ENCODE measurements at regions not wholly inside any gene's neighbourhood (a gene's known extent, or its start where the extent isn't known, plus 50 kb on each side); places are given as distances from the start of the nearest gene placed in this dataset.

DNA sequence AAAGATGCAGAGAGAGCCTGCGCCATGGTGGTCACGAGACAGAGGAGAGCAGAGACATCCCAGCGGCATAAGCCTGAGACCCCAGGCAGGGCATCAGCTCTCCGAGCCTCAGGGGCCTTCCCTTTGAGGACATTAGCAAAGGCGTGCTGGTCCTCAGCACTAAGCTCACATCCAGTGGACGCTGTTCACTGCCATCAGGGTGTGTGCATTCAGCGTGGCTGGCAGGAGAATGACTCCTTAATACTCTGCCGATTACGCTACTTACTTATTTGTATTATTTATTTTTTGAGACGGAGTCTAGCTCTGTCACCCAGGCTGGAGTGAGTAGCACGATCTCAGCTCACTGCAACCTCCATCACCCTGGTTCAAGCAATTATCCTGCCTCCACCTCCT lies 290.2 kb downstream of the KLF6 start:
- no peak overlapping the region for H3K4me3 ChIP-seq (replicated peaks; ENCODE audit: insufficient read depth, low read length)
- TF ChIP-seq GABPA (IDR thresholded peaks at IDR 0.05; ENCODE audit: low read depth) (no peak), POLR2AphosphoS5 (IDR thresholded peaks at IDR 0.05; ENCODE audit: low read depth) (no peak), SPI1 (IDR thresholded peaks at IDR 0.05; ENCODE audit: borderline replicate concordance, low read depth) (no peak)
- TF ChIP-seq, protein P1, sequence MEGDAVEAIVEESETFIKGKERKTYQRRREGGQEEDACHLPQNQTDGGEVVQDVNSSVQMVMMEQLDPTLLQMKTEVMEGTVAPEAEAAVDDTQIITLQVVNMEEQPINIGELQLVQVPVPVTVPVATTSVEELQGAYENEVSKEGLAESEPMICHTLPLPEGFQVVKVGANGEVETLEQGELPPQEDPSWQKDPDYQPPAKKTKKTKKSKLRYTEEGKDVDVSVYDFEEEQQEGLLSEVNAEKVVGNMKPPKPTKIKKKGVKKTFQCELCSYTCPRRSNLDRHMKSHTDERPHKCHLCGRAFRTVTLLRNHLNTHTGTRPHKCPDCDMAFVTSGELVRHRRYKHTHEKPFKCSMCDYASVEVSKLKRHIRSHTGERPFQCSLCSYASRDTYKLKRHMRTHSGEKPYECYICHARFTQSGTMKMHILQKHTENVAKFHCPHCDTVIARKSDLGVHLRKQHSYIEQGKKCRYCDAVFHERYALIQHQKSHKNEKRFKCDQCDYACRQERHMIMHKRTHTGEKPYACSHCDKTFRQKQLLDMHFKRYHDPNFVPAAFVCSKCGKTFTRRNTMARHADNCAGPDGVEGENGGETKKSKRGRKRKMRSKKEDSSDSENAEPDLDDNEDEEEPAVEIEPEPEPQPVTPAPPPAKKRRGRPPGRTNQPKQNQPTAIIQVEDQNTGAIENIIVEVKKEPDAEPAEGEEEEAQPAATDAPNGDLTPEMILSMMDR (IDR thresholded peaks at IDR 0.05; ENCODE audit: insufficient read depth, low read length): no peak
- TF ChIP-seq, protein P2, sequence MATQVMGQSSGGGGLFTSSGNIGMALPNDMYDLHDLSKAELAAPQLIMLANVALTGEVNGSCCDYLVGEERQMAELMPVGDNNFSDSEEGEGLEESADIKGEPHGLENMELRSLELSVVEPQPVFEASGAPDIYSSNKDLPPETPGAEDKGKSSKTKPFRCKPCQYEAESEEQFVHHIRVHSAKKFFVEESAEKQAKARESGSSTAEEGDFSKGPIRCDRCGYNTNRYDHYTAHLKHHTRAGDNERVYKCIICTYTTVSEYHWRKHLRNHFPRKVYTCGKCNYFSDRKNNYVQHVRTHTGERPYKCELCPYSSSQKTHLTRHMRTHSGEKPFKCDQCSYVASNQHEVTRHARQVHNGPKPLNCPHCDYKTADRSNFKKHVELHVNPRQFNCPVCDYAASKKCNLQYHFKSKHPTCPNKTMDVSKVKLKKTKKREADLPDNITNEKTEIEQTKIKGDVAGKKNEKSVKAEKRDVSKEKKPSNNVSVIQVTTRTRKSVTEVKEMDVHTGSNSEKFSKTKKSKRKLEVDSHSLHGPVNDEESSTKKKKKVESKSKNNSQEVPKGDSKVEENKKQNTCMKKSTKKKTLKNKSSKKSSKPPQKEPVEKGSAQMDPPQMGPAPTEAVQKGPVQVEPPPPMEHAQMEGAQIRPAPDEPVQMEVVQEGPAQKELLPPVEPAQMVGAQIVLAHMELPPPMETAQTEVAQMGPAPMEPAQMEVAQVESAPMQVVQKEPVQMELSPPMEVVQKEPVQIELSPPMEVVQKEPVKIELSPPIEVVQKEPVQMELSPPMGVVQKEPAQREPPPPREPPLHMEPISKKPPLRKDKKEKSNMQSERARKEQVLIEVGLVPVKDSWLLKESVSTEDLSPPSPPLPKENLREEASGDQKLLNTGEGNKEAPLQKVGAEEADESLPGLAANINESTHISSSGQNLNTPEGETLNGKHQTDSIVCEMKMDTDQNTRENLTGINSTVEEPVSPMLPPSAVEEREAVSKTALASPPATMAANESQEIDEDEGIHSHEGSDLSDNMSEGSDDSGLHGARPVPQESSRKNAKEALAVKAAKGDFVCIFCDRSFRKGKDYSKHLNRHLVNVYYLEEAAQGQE (IDR thresholded peaks at IDR 0.05; ENCODE audit: insufficient replicate concordance, low read depth): no peak
- no peaks in the 10 kb centered on the region for H3K27me3 ChIP-seq (ENCODE audit: insufficient read depth, poor library complexity, severe bottlenecking)
- DNase-seq (ENCODE audit: low read depth in 1 of 2, low spot score in 1 of 2): no peak
- H3K27ac ChIP-seq (replicated peaks): no peak overlapping the region

DNA sequence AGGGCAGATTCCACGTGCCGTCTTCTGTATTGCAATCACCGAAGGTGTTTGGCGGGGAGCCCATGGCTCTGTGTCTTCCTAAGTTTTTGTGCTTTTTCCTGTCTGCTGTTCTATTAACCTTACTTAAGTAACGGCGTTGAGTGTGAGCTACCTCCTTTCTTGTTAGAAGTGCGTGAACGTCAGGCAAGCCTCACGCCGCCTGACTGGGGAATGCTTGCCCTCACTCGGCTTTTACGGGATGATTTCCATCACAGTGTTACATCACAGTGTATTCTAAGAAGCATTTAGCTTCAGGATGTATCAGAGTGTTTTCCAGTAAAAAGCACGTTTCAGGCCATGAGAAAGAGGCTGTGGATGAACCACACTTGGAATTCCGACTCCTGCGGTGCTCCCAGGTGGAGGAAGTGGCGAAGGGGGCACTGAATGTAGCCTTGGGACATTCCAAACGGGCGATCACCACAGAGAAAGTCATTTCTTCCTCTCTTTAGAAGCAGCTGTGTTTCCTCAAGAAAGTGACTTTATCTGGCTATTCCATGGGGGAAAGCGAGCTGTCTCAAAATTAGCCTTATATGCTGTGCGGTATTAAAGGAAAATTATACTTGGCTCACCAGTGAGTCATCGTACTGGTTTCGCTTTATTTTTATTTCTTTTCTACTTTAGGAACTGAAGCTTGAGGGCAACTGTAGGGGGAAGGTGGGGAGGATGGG lies 290.7 kb downstream of the KLF6 start:
- DNase-seq (ENCODE audit: low read depth in 1 of 2, low spot score in 1 of 2): no peak
- Histone ChIP-seq H3K27me3 (ENCODE audit: insufficient read depth, poor library complexity, severe bottlenecking) (no peaks in the 10 kb centered on the region), H3K27ac (replicated peaks) (no peak overlapping the region), H3K4me3 (replicated peaks; ENCODE audit: insufficient read depth, low read length) (no peak overlapping the region)
- TF ChIP-seq, protein P2 (IDR thresholded peaks at IDR 0.05; ENCODE audit: insufficient replicate concordance, low read depth): no peak
- TF ChIP-seq SPI1 (IDR thresholded peaks at IDR 0.05; ENCODE audit: borderline replicate concordance, low read depth): no peak
- no peak for TF ChIP-seq POLR2AphosphoS5 (IDR thresholded peaks at IDR 0.05; ENCODE audit: low read depth)
- TF ChIP-seq, protein P1 (IDR thresholded peaks at IDR 0.05; ENCODE audit: insufficient read depth, low read length): no peak
- TF ChIP-seq GABPA (IDR thresholded peaks at IDR 0.05; ENCODE audit: low read depth): no peak

DNA sequence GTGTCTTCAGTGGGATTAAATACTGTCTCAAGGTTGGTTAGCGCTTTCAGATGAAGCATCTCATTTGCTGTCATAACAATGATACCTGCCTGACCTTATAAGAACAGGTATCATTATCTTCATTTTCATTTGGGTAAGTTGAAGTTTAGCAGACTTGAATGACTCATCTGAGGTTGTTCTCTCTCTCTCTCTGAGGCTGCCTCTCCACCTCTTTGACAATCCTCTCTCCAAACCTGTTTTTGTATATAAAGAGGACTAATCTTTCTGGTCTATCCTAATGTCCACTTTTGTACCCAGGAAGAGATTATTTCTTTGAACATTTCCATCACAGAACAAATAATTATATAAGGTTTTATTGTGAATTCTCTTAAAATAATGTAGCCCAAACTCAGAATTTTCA lies 291.4 kb downstream of the KLF6 start:
- H3K4me3 ChIP-seq (replicated peaks; ENCODE audit: insufficient read depth, low read length): no peak overlapping the region
- no peak overlapping the region for H3K27ac ChIP-seq (replicated peaks)
- H3K27me3 ChIP-seq (ENCODE audit: insufficient read depth, poor library complexity, severe bottlenecking): no peaks in the 10 kb centered on the region

More for the DNA sequence above, 291.4 kb downstream of the KLF6 start:
- DNase-seq (ENCODE audit: low read depth in 1 of 2, low spot score in 1 of 2): no peak
- no peak for TF ChIP-seq POLR2AphosphoS5 (IDR thresholded peaks at IDR 0.05; ENCODE audit: low read depth)
- no peak for TF ChIP-seq GABPA (IDR thresholded peaks at IDR 0.05; ENCODE audit: low read depth)
- TF ChIP-seq, protein P1 (IDR thresholded peaks at IDR 0.05; ENCODE audit: insufficient read depth, low read length): no peak
- TF ChIP-seq SPI1 (IDR thresholded peaks at IDR 0.05; ENCODE audit: borderline replicate concordance, low read depth): no peak
- TF ChIP-seq, protein P2 (IDR thresholded peaks at IDR 0.05; ENCODE audit: insufficient replicate concordance, low read depth): no peak
